Colonic mucosa (tissue), 4 donors: ENCODE measurements at regions not wholly inside any gene's neighbourhood (a gene's known extent, or its start where the extent isn't known, plus 50 kb on each side); places are given as distances from the start of the nearest gene placed in this dataset.

Source experiments
- DNase-seq: peaks from one replicate; pipeline ENCODE4 v3.0.0-alpha.2; 2020
- H3K27ac ChIP-seq: fragments of 200-600 bp; one replicate; pipeline ENCODE4 v1.8.0; 2021
- H3K27me3 ChIP-seq: fragments of 200-600 bp; one replicate; pipeline ENCODE4 v1.8.0; 2021
- H3K36me3 ChIP-seq: fragments of 200-600 bp; one replicate; pipeline ENCODE4 v1.8.0; 2021
- H3K4me1 ChIP-seq: fragments of 200-600 bp; one replicate; pipeline ENCODE4 v1.8.0; 2021; ENCODE audit warnings: mild to moderate bottlenecking
- H3K4me3 ChIP-seq: fragments of 200-600 bp; one replicate; pipeline ENCODE4 v1.8.0; 2021
- H3K9ac ChIP-seq, 2 donors: one replicate each; pipeline ENCODE4 v1.7.0; 2013; ENCODE audit warnings: control low read depth in 2 of 2, low read depth in 2 of 2, low read length in 2 of 2
- H3K9me3 ChIP-seq: fragments of 200-600 bp; one replicate; pipeline ENCODE4 v1.8.0; 2021
- CTCF ChIP-seq: fragments of 200-600 bp; IDR thresholded peaks from one replicate; pipeline ENCODE4 v1.8.0; 2022; ENCODE audit warnings: antibody characterized with exemption, mild to moderate bottlenecking
- intact Hi-C: fragments of 100-400 bp; cut with DNase I; formaldehyde crosslinking; loops from one replicate; pipeline ENCODE4 v1.14.1; 2022
- donor health status: healthy.
- donor health status: DM: no; HTN: no; CAD: no.
- donor health status: DM: no; HTN: no; CAD: no.

GRCh38 chr4:149247164-149247563, 568.5 kb downstream of the IQCM start:
- intact Hi-C loops = no loop called here
- no peak for DNase-seq
- Histone ChIP-seq H3K27ac (no peak overlapping the region), H3K4me1 (no peaks in the 10 kb centered on the region), H3K9me3 (no peaks in the 10 kb centered on the region), H3K27me3 (no peaks in the 10 kb centered on the region), H3K4me3 (no peak overlapping the region), H3K9ac (no peak overlapping the region), H3K36me3 (no peaks in the 10 kb centered on the region)
- TF ChIP-seq CTCF = no peak

GRCh38 chr4:149245333-149245732, 570.3 kb downstream of the IQCM start:
- no peaks in the 10 kb centered on the region for H3K9me3 ChIP-seq
- H3K4me3 ChIP-seq = no peak overlapping the region
- DNase-seq = no peak
- no peaks in the 10 kb centered on the region for H3K36me3 ChIP-seq
- H3K4me1 ChIP-seq = no peaks in the 10 kb centered on the region
- H3K27ac ChIP-seq = no peak overlapping the region
- no peak for TF ChIP-seq CTCF
- no peak overlapping the region for H3K9ac ChIP-seq
- intact Hi-C loops = no loop called here
- H3K27me3 ChIP-seq = no peaks in the 10 kb centered on the region

GRCh38 chr4:149238097-149238496, 577.5 kb downstream of the IQCM start:
- intact Hi-C loops = no loop called here
- Histone ChIP-seq H3K4me1 (no peaks in the 10 kb centered on the region), H3K27ac (no peak overlapping the region), H3K36me3 (no peaks in the 10 kb centered on the region), H3K4me3 (no peak overlapping the region), H3K9ac (no peak overlapping the region), H3K27me3 (no peaks in the 10 kb centered on the region), H3K9me3 (no peaks in the 10 kb centered on the region)
- DNase-seq = no peak
- no peak for TF ChIP-seq CTCF

GRCh38 chr4:149234798-149235197, 580.8 kb downstream of the IQCM start:
- intact Hi-C loops = no loop called here
- TF ChIP-seq CTCF = no peak
- DNase-seq = no peak

GRCh38 chr4:149223659-149224058, 592.0 kb downstream of the IQCM start:
- Histone ChIP-seq H3K4me3 (no peak overlapping the region), H3K9ac (no peak overlapping the region), H3K4me1 (no peaks in the 10 kb centered on the region), H3K27ac (no peak overlapping the region), H3K9me3 (no peaks in the 10 kb centered on the region), H3K27me3 (no peaks in the 10 kb centered on the region), H3K36me3 (no peaks in the 10 kb centered on the region)
- DNase-seq = no peak
- intact Hi-C loops = no loop called here
- no peak for TF ChIP-seq CTCF

More at GRCh38 chr4:149234798-149235197, 580.8 kb downstream of the IQCM start:
- no peak overlapping the region for H3K4me3 ChIP-seq
- no peak overlapping the region for H3K9ac ChIP-seq
- H3K4me1 ChIP-seq = no peaks in the 10 kb centered on the region
- H3K27ac ChIP-seq = no peak overlapping the region
- no peaks in the 10 kb centered on the region for H3K36me3 ChIP-seq
- H3K9me3 ChIP-seq = no peaks in the 10 kb centered on the region
- no peaks in the 10 kb centered on the region for H3K27me3 ChIP-seq

- H3K27ac ChIP-seq = no peak overlapping the region
- H3K9me3 ChIP-seq = no peaks in the 10 kb centered on the region
- no peak overlapping the region for H3K4me3 ChIP-seq
- DNase-seq = no peak
- no peaks in the 10 kb centered on the region for H3K36me3 ChIP-seq
- no peaks in the 10 kb centered on the region for H3K27me3 ChIP-seq
- intact Hi-C loops = no loop called here
- no peaks in the 10 kb centered on the region for H3K4me1 ChIP-seq
- H3K9ac ChIP-seq = no peak overlapping the region
- no peak for TF ChIP-seq CTCF
Observed at GRCh38 chr4:149218672-149219071, 597.0 kb downstream of the IQCM start.
